Stimulated activated naive CD8-positive, alpha-beta T cell treated with anti-CD3 and anti-CD28 coated beads, Interleukin-15, Interleukin-2, amounts not matched to agents 100 ng/mL and 50 ng/mL, for 24 hours (primary cell): ENCODE measurements at regions not wholly inside any gene's neighbourhood (a gene's known extent, or its start where the extent isn't known, plus 50 kb on each side); places are given as distances from the start of the nearest gene placed in this dataset.

Experiments
- H3K27ac Mint-ChIP-seq: one replicate; pipeline ENCODE4 v1.8.0; 2021; ENCODE audit warnings: mild to moderate bottlenecking, mixed read lengths
- H3K27me3 Mint-ChIP-seq: one replicate; pipeline ENCODE4 v1.8.0; 2021; ENCODE audit warnings: mixed read lengths
- H3K36me3 Mint-ChIP-seq: one replicate; pipeline ENCODE4 v1.8.0; 2021; ENCODE audit warnings: low read depth, mixed read lengths
- H3K4me1 Mint-ChIP-seq: one replicate; pipeline ENCODE4 v1.8.0; 2021; ENCODE audit warnings: low read depth, mixed read lengths
- H3K4me3 Mint-ChIP-seq: one replicate; pipeline ENCODE4 v1.8.0; 2021; ENCODE audit warnings: mild to moderate bottlenecking, mixed read lengths
- H3K9me3 Mint-ChIP-seq: one replicate; pipeline ENCODE4 v1.8.0; 2021; ENCODE audit warnings: mixed read lengths

- H3K27me3 Mint-ChIP-seq = no peaks in the 10 kb centered on the region
- H3K27ac Mint-ChIP-seq = no peak overlapping the region
- no peaks in the 10 kb centered on the region for H3K4me1 Mint-ChIP-seq
- no peaks in the 10 kb centered on the region for H3K36me3 Mint-ChIP-seq
- H3K4me3 Mint-ChIP-seq = no peak overlapping the region
- H3K9me3 Mint-ChIP-seq = no peaks in the 10 kb centered on the region
Measured at GRCh38 chr7:46137725-46138124, 216.7 kb upstream of the IGFBP3 start.

GRCh38 chr7:46135557-46135956, 214.5 kb upstream of the IGFBP3 start:
- H3K27me3 Mint-ChIP-seq = no peaks in the 10 kb centered on the region
- H3K9me3 Mint-ChIP-seq = no peaks in the 10 kb centered on the region
- no peak overlapping the region for H3K27ac Mint-ChIP-seq
- no peaks in the 10 kb centered on the region for H3K36me3 Mint-ChIP-seq
- H3K4me3 Mint-ChIP-seq = no peak overlapping the region
- no peaks in the 10 kb centered on the region for H3K4me1 Mint-ChIP-seq

- Mint-ChIP-seq H3K4me3 (no peak overlapping the region), H3K27me3 (no peaks in the 10 kb centered on the region), H3K4me1 (no peaks in the 10 kb centered on the region), H3K9me3 (no peaks in the 10 kb centered on the region), H3K36me3 (no peaks in the 10 kb centered on the region), H3K27ac (no peak overlapping the region)
Measured at GRCh38 chr7:46134795-46135194, 213.7 kb upstream of the IGFBP3 start.

- no peak overlapping the region for H3K27ac Mint-ChIP-seq
- no peaks in the 10 kb centered on the region for H3K27me3 Mint-ChIP-seq
- no peaks in the 10 kb centered on the region for H3K4me1 Mint-ChIP-seq
- no peaks in the 10 kb centered on the region for H3K36me3 Mint-ChIP-seq
- H3K4me3 Mint-ChIP-seq = no peak overlapping the region
- no peaks in the 10 kb centered on the region for H3K9me3 Mint-ChIP-seq
Measured at GRCh38 chr7:46134385-46134784, 213.3 kb upstream of the IGFBP3 start.

- Mint-ChIP-seq H3K27me3 (no peaks in the 10 kb centered on the region), H3K36me3 (no peaks in the 10 kb centered on the region), H3K27ac (no peak overlapping the region), H3K4me3 (no peak overlapping the region), H3K9me3 (no peaks in the 10 kb centered on the region), H3K4me1 (no peaks in the 10 kb centered on the region)
Measured at GRCh38 chr7:46133751-46134150, 212.7 kb upstream of the IGFBP3 start.

GRCh38 chr7:46133072-46133471, 212.0 kb upstream of the IGFBP3 start:
- H3K27ac Mint-ChIP-seq = no peak overlapping the region
- H3K9me3 Mint-ChIP-seq = no peaks in the 10 kb centered on the region
- no peaks in the 10 kb centered on the region for H3K27me3 Mint-ChIP-seq
- H3K4me1 Mint-ChIP-seq = no peaks in the 10 kb centered on the region
- no peaks in the 10 kb centered on the region for H3K36me3 Mint-ChIP-seq
- no peak overlapping the region for H3K4me3 Mint-ChIP-seq

- no peaks in the 10 kb centered on the region for H3K36me3 Mint-ChIP-seq
- no peaks in the 10 kb centered on the region for H3K9me3 Mint-ChIP-seq
- H3K27ac Mint-ChIP-seq = no peak overlapping the region
- H3K4me3 Mint-ChIP-seq = no peak overlapping the region
- no peaks in the 10 kb centered on the region for H3K4me1 Mint-ChIP-seq
- H3K27me3 Mint-ChIP-seq = no peaks in the 10 kb centered on the region
Measured at GRCh38 chr7:46131916-46132795, 211.1 kb upstream of the IGFBP3 start.

GRCh38 chr7:46129831-46130230, 208.8 kb upstream of the IGFBP3 start:
- Mint-ChIP-seq H3K27ac (no peak overlapping the region), H3K9me3 (no peaks in the 10 kb centered on the region), H3K27me3 (no peaks in the 10 kb centered on the region), H3K36me3 (no peaks in the 10 kb centered on the region), H3K4me1 (no peaks in the 10 kb centered on the region), H3K4me3 (no peak overlapping the region)

GRCh38 chr7:46127814-46128213, 206.7 kb upstream of the IGFBP3 start:
- Mint-ChIP-seq H3K9me3 (no peaks in the 10 kb centered on the region), H3K27ac (no peak overlapping the region), H3K4me3 (no peak overlapping the region), H3K27me3 (no peaks in the 10 kb centered on the region), H3K36me3 (no peaks in the 10 kb centered on the region), H3K4me1 (no peaks in the 10 kb centered on the region)

- H3K27ac Mint-ChIP-seq = no peak overlapping the region
- no peaks in the 10 kb centered on the region for H3K4me1 Mint-ChIP-seq
- no peaks in the 10 kb centered on the region for H3K27me3 Mint-ChIP-seq
- H3K4me3 Mint-ChIP-seq = no peak overlapping the region
- H3K9me3 Mint-ChIP-seq = no peaks in the 10 kb centered on the region
- H3K36me3 Mint-ChIP-seq = no peaks in the 10 kb centered on the region
Measured at GRCh38 chr7:46126675-46127300, 205.7 kb upstream of the IGFBP3 start.

- H3K36me3 Mint-ChIP-seq = no peaks in the 10 kb centered on the region
- H3K9me3 Mint-ChIP-seq = no peaks in the 10 kb centered on the region
- no peak overlapping the region for H3K4me3 Mint-ChIP-seq
- no peaks in the 10 kb centered on the region for H3K4me1 Mint-ChIP-seq
- H3K27ac Mint-ChIP-seq = no peak overlapping the region
- H3K27me3 Mint-ChIP-seq = no peaks in the 10 kb centered on the region
Measured at GRCh38 chr7:46123756-46124343, 202.8 kb upstream of the IGFBP3 start.

- H3K4me3 Mint-ChIP-seq = no peak overlapping the region
- no peaks in the 10 kb centered on the region for H3K36me3 Mint-ChIP-seq
- no peaks in the 10 kb centered on the region for H3K27me3 Mint-ChIP-seq
- no peaks in the 10 kb centered on the region for H3K4me1 Mint-ChIP-seq
- no peaks in the 10 kb centered on the region for H3K9me3 Mint-ChIP-seq
- H3K27ac Mint-ChIP-seq = no peak overlapping the region
Measured at GRCh38 chr7:46115410-46115809, 194.3 kb upstream of the IGFBP3 start.

GRCh38 chr7:46109437-46109836, 188.4 kb upstream of the IGFBP3 start:
- H3K27ac Mint-ChIP-seq = no peak overlapping the region
- no peak overlapping the region for H3K4me3 Mint-ChIP-seq
- peaks cover 4% of the 10 kb centered on the region for H3K9me3 Mint-ChIP-seq
- H3K36me3 Mint-ChIP-seq = no peaks in the 10 kb centered on the region
- no peaks in the 10 kb centered on the region for H3K27me3 Mint-ChIP-seq
- H3K4me1 Mint-ChIP-seq = no peaks in the 10 kb centered on the region

GRCh38 chr7:46108272-46108671, 187.2 kb upstream of the IGFBP3 start:
- Mint-ChIP-seq H3K27ac (no peak overlapping the region), H3K36me3 (no peaks in the 10 kb centered on the region), H3K27me3 (no peaks in the 10 kb centered on the region), H3K4me3 (no peak overlapping the region), H3K4me1 (no peaks in the 10 kb centered on the region), H3K9me3 (peaks cover 4% of the 10 kb centered on the region)

GRCh38 chr7:46107610-46108217, 186.6 kb upstream of the IGFBP3 start:
- Mint-ChIP-seq H3K36me3 (no peaks in the 10 kb centered on the region), H3K27ac (no peak overlapping the region), H3K27me3 (no peaks in the 10 kb centered on the region), H3K4me3 (no peak overlapping the region), H3K9me3 (peaks cover 4% of the 10 kb centered on the region), H3K4me1 (no peaks in the 10 kb centered on the region)
